Adrenal gland (tissue), 5 donors: ENCODE measurements at regions not wholly inside any gene's neighbourhood (a gene's known extent, or its start where the extent isn't known, plus 50 kb on each side); places are given as distances from the start of the nearest gene placed in this dataset.

Experiments
- CTCF ChIP-seq, 6 experiments: fragments of 450-650 bp in 4 of 6; fragments of 200-600 bp in 2 of 6; sonication (generic) in 1 of 6; IDR thresholded peaks; 1 replicate in 5 of 6; 2 replicates in 1 of 6; pipeline versions ENCODE4 v1.5.1 to v1.8.0; 2016 to 2021; ENCODE audit warnings: antibody characterized with exemption in 6 of 6, mild to moderate bottlenecking in 2 of 6, moderate library complexity in 1 of 6
- POLR2A ChIP-seq, 2 donors: fragments of 450-650 bp; IDR thresholded peaks; one replicate each; pipeline ENCODE4 v1.6.1; 2017; ENCODE audit warnings: antibody characterized with exemption in 2 of 2, mild to moderate bottlenecking in 2 of 2, moderate library complexity in 1 of 2
- donor health status: DM: no; HTN: no; CAD: no.

- TF ChIP-seq CTCF (IDR thresholded peaks at IDR 0.05): no peak
- no peak for TF ChIP-seq POLR2A (IDR thresholded peaks at IDR 0.05)
Measured at GRCh38 chr1:95754412-95754811, 520.4 kb downstream of the RWDD3 start.
